HEK293 (cell line): ENCODE measurements at regions not wholly inside any gene's neighbourhood (a gene's known extent, or its start where the extent isn't known, plus 50 kb on each side); places are given as distances from the start of the nearest gene placed in this dataset.

ENCODE experiments used
- CTCF ChIA-PET: fragments of 350-600 bp; formaldehyde crosslinking; extraction: SDS; loops from one replicate; lab custom pipeline; 2021; ENCODE audit warnings: antibody characterized with exemption; lab: Yijun Ruan, JAX
- POLR2A ChIA-PET: fragments of 300-600 bp; formaldehyde crosslinking; extraction: SDS; loops from one replicate; lab custom pipeline; 2020; ENCODE audit warnings: antibody characterized with exemption, inconsistent platforms; lab: Yijun Ruan, JAX
- H3K27ac ChIP-seq: fragments of 200-500 bp; sonication (Bioruptor generic); 2 replicates; pipeline ENCODE4 v1.5.1; 2014; ENCODE audit warnings: low read depth, low read length, control low read depth, inconsistent platforms; ENCODE audit errors: extremely low read depth
- H3K36me3 ChIP-seq, 2 experiments: fragments of 200-500 bp in 1 of 2; sonication (Bioruptor generic) in 1 of 2; 1 replicate in 1 of 2; 2 replicates in 1 of 2; pipeline ENCODE4 v1.5.1; 2014 to 2017; ENCODE audit warnings: inconsistent platforms in 2 of 2, low read length in 2 of 2; ENCODE audit not compliant: control insufficient read depth in 2 of 2, insufficient read depth in 1 of 2
- H3K4me1 ChIP-seq: fragments of 200-500 bp; sonication (Bioruptor generic); 2 replicates; pipeline ENCODE4 v1.5.1; 2014; ENCODE audit warnings: mild to moderate bottlenecking, low read length, inconsistent platforms; ENCODE audit not compliant: control insufficient read depth, insufficient read depth
- H3K4me3 ChIP-seq: 2 replicates; pipeline ENCODE4 v1.5.1; 2011; ENCODE audit warnings: low read depth, mild to moderate bottlenecking, control low read depth, low read length, moderate library complexity
- H3K9me3 ChIP-seq: fragments of 200-500 bp; sonication (Bioruptor generic); 2 replicates; pipeline ENCODE4 v1.5.1; 2014; ENCODE audit warnings: low read depth, low read length, inconsistent platforms; ENCODE audit not compliant: control insufficient read depth, insufficient read depth
- FEZF1 ChIP-seq: fragments of 450-650 bp; formaldehyde crosslinking; IDR thresholded peaks from 2 replicates; pipeline ENCODE4 v1.5.1; 2016; ENCODE audit warnings: missing biosample characterization, missing genetic modification characterization
- PRDM1 ChIP-seq: fragments of 450-650 bp; formaldehyde crosslinking; IDR thresholded peaks from 2 replicates; pipeline ENCODE4; 2016; ENCODE audit warnings: missing biosample characterization, missing genetic modification characterization
- PRDM2 ChIP-seq: fragments of 450-650 bp; formaldehyde crosslinking; IDR thresholded peaks from 2 replicates; pipeline ENCODE4 v1.5.1; 2016; ENCODE audit warnings: missing biosample characterization, missing genetic modification characterization, borderline replicate concordance
- PRDM4 ChIP-seq: fragments of 450-650 bp; formaldehyde crosslinking; IDR thresholded peaks from 2 replicates; pipeline ENCODE4 v1.5.1; 2017; ENCODE audit warnings: missing biosample characterization, missing genetic modification characterization
- RBAK ChIP-seq: fragments of 450-650 bp; formaldehyde crosslinking; IDR thresholded peaks from 2 replicates; pipeline ENCODE4 v1.5.1; 2016; ENCODE audit warnings: missing biosample characterization, missing genetic modification characterization
- SP3 ChIP-seq: fragments of 450-650 bp; formaldehyde crosslinking; IDR thresholded peaks from 2 replicates; pipeline ENCODE4 v1.5.1; 2016; ENCODE audit warnings: missing biosample characterization, missing genetic modification characterization
- ZBTB11 ChIP-seq: fragments of 450-650 bp; formaldehyde crosslinking; conservative IDR thresholded peaks from 2 replicates; pipeline ENCODE4 v1.5.1; 2016; ENCODE audit warnings: low read depth, missing biosample characterization, missing genetic modification characterization
- ZBTB7A ChIP-seq: fragments of 450-650 bp; formaldehyde crosslinking; IDR thresholded peaks from 2 replicates; pipeline ENCODE4 v1.5.1; 2016; ENCODE audit warnings: low read depth, missing biosample characterization, missing genetic modification characterization
- ZFHX2 ChIP-seq: fragments of 450-650 bp; formaldehyde crosslinking; conservative IDR thresholded peaks from 2 replicates; pipeline ENCODE4 v1.5.1; 2016; ENCODE audit warnings: missing biosample characterization, missing genetic modification characterization
- ZFP69B ChIP-seq: fragments of 450-650 bp; formaldehyde crosslinking; IDR thresholded peaks from 2 replicates; pipeline ENCODE4 v1.5.1; 2016; ENCODE audit warnings: missing biosample characterization, missing genetic modification characterization
- ZNF239 ChIP-seq: fragments of 450-650 bp; formaldehyde crosslinking; IDR thresholded peaks from 2 replicates; pipeline ENCODE4 v1.5.1; 2016; ENCODE audit warnings: missing biosample characterization, missing genetic modification characterization
- ZNF580 ChIP-seq: fragments of 450-650 bp; formaldehyde crosslinking; IDR thresholded peaks from 2 replicates; pipeline ENCODE4 v1.5.1; 2016; ENCODE audit warnings: missing biosample characterization, missing genetic modification characterization
- ZNF600 ChIP-seq: fragments of 450-650 bp; formaldehyde crosslinking; IDR thresholded peaks from 2 replicates; pipeline ENCODE4 v1.5.1; 2016; ENCODE audit warnings: missing biosample characterization, missing genetic modification characterization
- ZNF707 ChIP-seq: fragments of 450-650 bp; formaldehyde crosslinking; IDR thresholded peaks from 2 replicates; pipeline ENCODE4 v1.5.1; 2016; ENCODE audit warnings: missing biosample characterization, missing genetic modification characterization
- ZNF843 ChIP-seq: fragments of 450-650 bp; formaldehyde crosslinking; IDR thresholded peaks from 2 replicates; pipeline ENCODE4 v1.5.1; 2016; ENCODE audit warnings: missing biosample characterization, missing genetic modification characterization

- TF ChIP-seq PRDM4 (tag by site-specific recombination), result no peak
- TF ChIP-seq ZFHX2 (tag by site-specific recombination), result no peak
- no peak for TF ChIP-seq SP3
- TF ChIP-seq ZFP69B (tag by site-specific recombination), result no peak
- TF ChIP-seq ZNF707 (tag by site-specific recombination), result no peak
- TF ChIP-seq ZBTB7A (tag by site-specific recombination), result no peak
Measured at GRCh38 chr9:100761276-100761802, 183.5 kb downstream of the CAVIN4 start (continued).

- Histone ChIP-seq H3K4me1 (no peaks in the 10 kb centered on the region), H3K36me3 (no peaks in the 10 kb centered on the region), H3K4me3 (no peak overlapping the region), H3K9me3 (no peaks in the 10 kb centered on the region)
- POLR2A ChIA-PET, result no interaction called here
- TF ChIP-seq FEZF1 (tag by site-specific recombination) (no peak), PRDM1 (tag by site-specific recombination) (no peak)
- TF ChIP-seq, all 188 proteins: peak for 0
- H3K27ac ChIP-seq, result no peak overlapping the region
- CTCF ChIA-PET, result no interaction called here
Measured at GRCh38 chr9:100774326-100774725, 196.4 kb downstream of the CAVIN4 start.

- Histone ChIP-seq H3K9me3 (no peaks in the 10 kb centered on the region), H3K36me3 (no peaks in the 10 kb centered on the region), H3K4me3 (no peak overlapping the region), H3K27ac (no peak overlapping the region), H3K4me1 (no peaks in the 10 kb centered on the region)
- CTCF ChIA-PET, result no interaction called here
- TF ChIP-seq ZNF239 (tag by site-specific recombination), result no peak
- TF ChIP-seq ZNF580 (tag by site-specific recombination), result no peak
- no peak for TF ChIP-seq ZNF843 (tag by site-specific recombination)
- TF ChIP-seq RBAK (tag by site-specific recombination), result no peak
- no peak for TF ChIP-seq ZBTB11 (tag by site-specific recombination)
- no peak for TF ChIP-seq PRDM2 (tag by site-specific recombination)
- TF ChIP-seq ZNF600 (tag by site-specific recombination), result no peak
- POLR2A ChIA-PET, result no interaction called here
Measured at GRCh38 chr9:100774962-100775361, 197.1 kb downstream of the CAVIN4 start.
